Neural progenitor cell (in vitro differentiated cells): ENCODE measurements at regions not wholly inside any gene's neighbourhood (a gene's known extent, or its start where the extent isn't known, plus 50 kb on each side); places are given as distances from the start of the nearest gene placed in this dataset.

Experiments
- CTCF ChIP-seq: fragments of 200-600 bp; sonication (generic); IDR thresholded peaks from 2 replicates; pipeline ENCODE4 v1.5.1; 2017; ENCODE audit warnings: antibody characterized with exemption, mild to moderate bottlenecking
- EZH2 ChIP-seq: fragments of 200-600 bp; sonication (generic); IDR thresholded peaks from 2 replicates; pipeline ENCODE4 v1.6.1; 2017; ENCODE audit warnings: antibody characterized with exemption, mild to moderate bottlenecking, moderate library complexity

DNA sequence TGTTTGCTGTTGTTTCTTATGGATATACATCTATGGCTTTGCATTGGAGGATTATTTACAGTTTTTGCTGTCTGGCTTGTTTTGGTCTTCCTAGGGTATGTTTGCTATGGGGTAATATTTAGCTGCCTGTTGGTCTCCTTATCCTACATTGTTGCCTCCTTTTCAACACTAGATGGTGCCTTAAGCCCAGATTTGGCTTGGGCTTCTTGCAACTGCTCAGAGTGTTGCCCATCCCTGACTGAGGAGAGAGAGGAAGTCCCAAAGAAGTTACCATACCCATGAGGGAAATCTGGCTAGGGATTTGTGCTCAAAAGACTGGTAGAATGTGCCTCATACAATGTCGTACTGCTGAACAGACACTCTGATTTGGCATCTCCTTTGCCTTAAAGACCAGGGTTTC lies 94.6 kb upstream of the MUCL1 start:
- TF ChIP-seq CTCF (peak; percentile 75), EZH2 (no peak)
